Peyer's patch (tissue), 4 donors: ENCODE measurements at regions not wholly inside any gene's neighbourhood (a gene's known extent, or its start where the extent isn't known, plus 50 kb on each side); places are given as distances from the start of the nearest gene placed in this dataset.
"Not testable (repeated sequence)": the region's sequence is repeated elsewhere in the genome, so short reads cannot be mapped to it uniquely, and the experiment has no call there.

Experiments used
- DNase-seq, 3 donors: peaks; one replicate each; pipeline ENCODE4 v3.0.0-alpha.2; 2017 to 2019
- H3K27ac ChIP-seq, 4 donors: fragments of 200-600 bp; sonication (generic); one replicate each; pipeline ENCODE4 v1.5.1; 2016 to 2019
- H3K27me3 ChIP-seq, 2 donors: fragments of 200-600 bp; sonication (generic); one replicate each; pipeline ENCODE4 v1.5.1; 2019
- H3K36me3 ChIP-seq, 3 donors: fragments of 200-600 bp; sonication (generic); one replicate each; pipeline ENCODE4 v1.5.1; 2016 to 2019
- H3K4me1 ChIP-seq, 4 donors: fragments of 200-600 bp; sonication (generic); one replicate each; pipeline ENCODE4 v1.5.1; 2016 to 2019
- H3K4me3 ChIP-seq, 4 donors: fragments of 200-600 bp; sonication (generic); 1 replicate in 3 of 4; 2 replicates in 1 of 4; pipeline ENCODE4 v1.5.1; 2016 to 2019; ENCODE audit warnings: mild to moderate bottlenecking in 1 of 4
- H3K9me3 ChIP-seq, 4 donors: fragments of 200-600 bp; sonication (generic); one replicate each; pipeline ENCODE4 v1.5.1; 2016 to 2019; ENCODE audit warnings: mild to moderate bottlenecking in 1 of 4
- POLR2A ChIP-seq, 2 donors: fragments of 450-650 bp; IDR thresholded peaks; one replicate each; pipeline ENCODE4 v1.5.1; 2017; ENCODE audit warnings: antibody characterized with exemption in 2 of 2, mild to moderate bottlenecking in 2 of 2, moderate library complexity in 2 of 2
- TF ChIP-seq, protein P1 (sequence below), 6 experiments: fragments of 450-650 bp in 4 of 6; fragments of 200-600 bp in 2 of 6; sonication (generic) in 1 of 6; IDR thresholded peaks; one replicate each; pipeline ENCODE4 v1.5.1; 2017 to 2019; ENCODE audit warnings: antibody characterized with exemption in 6 of 6, mild to moderate bottlenecking in 3 of 6, moderate library complexity in 1 of 6

DNA sequence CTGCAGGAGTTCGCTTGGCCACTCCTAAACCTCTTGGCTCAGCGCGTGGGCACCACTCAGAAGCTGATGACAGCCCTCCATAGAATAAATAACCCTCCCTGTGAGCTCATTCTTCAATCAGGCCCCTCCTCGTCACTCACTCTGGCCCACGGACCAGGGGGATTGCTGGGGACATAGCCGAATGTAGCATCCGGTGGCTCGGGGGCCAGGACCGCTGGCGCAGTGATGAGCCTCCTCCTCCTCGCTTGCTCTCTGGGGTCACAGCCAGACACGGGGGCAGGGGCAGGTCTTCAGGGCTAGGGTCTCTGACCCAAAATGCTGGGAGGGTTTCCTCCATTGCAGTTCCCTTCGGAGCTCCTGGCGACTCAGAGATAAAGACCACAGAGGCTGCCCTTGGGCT, 79.9 kb downstream of the TFAP2C start:
- no peak for DNase-seq
- no peak overlapping the region for H3K27ac ChIP-seq
- no peaks in the 10 kb centered on the region for H3K36me3 ChIP-seq
- TF ChIP-seq POLR2A (IDR thresholded peaks at IDR 0.05), result no peak
- TF ChIP-seq, protein P1, sequence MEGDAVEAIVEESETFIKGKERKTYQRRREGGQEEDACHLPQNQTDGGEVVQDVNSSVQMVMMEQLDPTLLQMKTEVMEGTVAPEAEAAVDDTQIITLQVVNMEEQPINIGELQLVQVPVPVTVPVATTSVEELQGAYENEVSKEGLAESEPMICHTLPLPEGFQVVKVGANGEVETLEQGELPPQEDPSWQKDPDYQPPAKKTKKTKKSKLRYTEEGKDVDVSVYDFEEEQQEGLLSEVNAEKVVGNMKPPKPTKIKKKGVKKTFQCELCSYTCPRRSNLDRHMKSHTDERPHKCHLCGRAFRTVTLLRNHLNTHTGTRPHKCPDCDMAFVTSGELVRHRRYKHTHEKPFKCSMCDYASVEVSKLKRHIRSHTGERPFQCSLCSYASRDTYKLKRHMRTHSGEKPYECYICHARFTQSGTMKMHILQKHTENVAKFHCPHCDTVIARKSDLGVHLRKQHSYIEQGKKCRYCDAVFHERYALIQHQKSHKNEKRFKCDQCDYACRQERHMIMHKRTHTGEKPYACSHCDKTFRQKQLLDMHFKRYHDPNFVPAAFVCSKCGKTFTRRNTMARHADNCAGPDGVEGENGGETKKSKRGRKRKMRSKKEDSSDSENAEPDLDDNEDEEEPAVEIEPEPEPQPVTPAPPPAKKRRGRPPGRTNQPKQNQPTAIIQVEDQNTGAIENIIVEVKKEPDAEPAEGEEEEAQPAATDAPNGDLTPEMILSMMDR (IDR thresholded peaks at IDR 0.05), result no peak
- H3K27me3 ChIP-seq, result no peaks in the 10 kb centered on the region
- no peaks in the 10 kb centered on the region for H3K4me1 ChIP-seq
- H3K4me3 ChIP-seq, result no peak overlapping the region
- H3K9me3 ChIP-seq, result no peaks in the 10 kb centered on the region

DNA sequence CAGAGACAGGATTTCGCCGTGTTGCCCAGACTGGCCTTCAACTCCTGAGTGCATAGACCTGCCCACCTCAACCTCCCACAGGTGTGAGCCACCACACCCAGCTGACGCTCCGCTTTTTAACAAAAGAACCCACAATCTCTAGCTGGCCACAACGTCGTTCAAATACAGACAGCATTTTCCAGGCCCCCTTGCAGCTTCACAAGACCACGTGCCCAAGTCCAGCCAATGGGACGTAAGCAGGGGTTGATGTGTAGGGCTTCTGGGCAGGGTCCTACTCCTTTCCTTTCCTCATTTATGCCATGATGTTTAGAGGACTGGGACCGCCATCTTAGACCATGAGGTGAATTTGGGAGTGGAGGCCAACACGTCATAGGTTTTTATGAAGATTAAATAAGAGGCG, 81.0 kb downstream of the TFAP2C start:
- Histone ChIP-seq H3K9me3 (no peaks in the 10 kb centered on the region), H3K4me1 (no peaks in the 10 kb centered on the region), H3K36me3 (no peaks in the 10 kb centered on the region), H3K4me3 (no peak overlapping the region), H3K27me3 (no peaks in the 10 kb centered on the region), H3K27ac (no peak overlapping the region)
- no peak for DNase-seq
- TF ChIP-seq POLR2A (IDR thresholded peaks at IDR 0.05), result no peak
- TF ChIP-seq, protein P1 (IDR thresholded peaks at IDR 0.05), result no peak

DNA sequence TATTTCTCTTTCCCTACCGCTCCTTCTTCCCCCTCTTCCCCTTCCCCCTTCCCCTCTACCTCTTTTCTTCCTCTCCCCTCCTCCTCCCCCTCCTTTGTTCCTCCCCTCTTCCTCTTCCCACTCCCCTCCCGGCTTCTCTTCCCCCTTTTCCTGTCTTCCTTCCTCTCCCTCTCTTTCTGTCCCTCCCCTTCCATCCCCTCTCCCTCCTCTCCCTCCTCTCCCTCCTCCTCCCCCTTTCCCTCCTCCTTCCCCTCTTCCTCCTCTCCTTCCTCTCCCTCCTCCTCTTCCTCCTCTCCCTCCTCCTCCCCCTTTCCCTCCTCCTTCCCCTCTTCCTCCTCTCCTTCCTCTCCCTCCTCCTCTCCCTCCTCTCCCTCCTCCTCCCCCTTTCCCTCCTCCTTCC, 81.5 kb downstream of the TFAP2C start:
- H3K36me3 ChIP-seq, DNase-seq, H3K27ac ChIP-seq, H3K4me1 ChIP-seq, H3K27me3 ChIP-seq, H3K9me3 ChIP-seq, H3K4me3 ChIP-seq: not testable (repeated sequence)

DNA sequence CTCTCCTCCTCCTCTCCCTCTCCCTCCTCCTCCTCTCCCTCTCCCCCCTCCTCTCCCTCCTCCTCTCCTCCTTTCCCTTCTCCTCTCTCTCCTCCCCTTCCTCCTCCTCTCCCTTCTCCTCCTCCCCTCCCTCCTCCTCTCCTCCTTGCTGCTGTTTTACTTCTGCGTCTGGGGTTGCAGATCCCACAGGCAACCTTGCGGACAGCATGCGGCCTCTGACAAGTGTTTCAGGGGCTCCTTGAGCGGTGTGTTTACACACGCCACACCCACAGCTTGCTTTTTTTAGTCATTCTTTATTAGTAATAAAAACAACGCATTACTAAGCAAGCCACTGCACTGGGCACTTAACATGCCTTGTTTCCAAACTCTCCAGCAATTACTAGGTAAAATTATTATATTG, 81.9 kb downstream of the TFAP2C start:
- H3K27me3 ChIP-seq, result no peaks in the 10 kb centered on the region
- H3K27ac ChIP-seq, result no peak overlapping the region
- no peaks in the 10 kb centered on the region for H3K36me3 ChIP-seq
- no peak overlapping the region for H3K4me3 ChIP-seq
- H3K9me3 ChIP-seq, result no peaks in the 10 kb centered on the region
- H3K4me1 ChIP-seq, result no peaks in the 10 kb centered on the region
- no peak for TF ChIP-seq POLR2A (IDR thresholded peaks at IDR 0.05)
- TF ChIP-seq, protein P1 (IDR thresholded peaks at IDR 0.05), result no peak
- no peak for DNase-seq

DNA sequence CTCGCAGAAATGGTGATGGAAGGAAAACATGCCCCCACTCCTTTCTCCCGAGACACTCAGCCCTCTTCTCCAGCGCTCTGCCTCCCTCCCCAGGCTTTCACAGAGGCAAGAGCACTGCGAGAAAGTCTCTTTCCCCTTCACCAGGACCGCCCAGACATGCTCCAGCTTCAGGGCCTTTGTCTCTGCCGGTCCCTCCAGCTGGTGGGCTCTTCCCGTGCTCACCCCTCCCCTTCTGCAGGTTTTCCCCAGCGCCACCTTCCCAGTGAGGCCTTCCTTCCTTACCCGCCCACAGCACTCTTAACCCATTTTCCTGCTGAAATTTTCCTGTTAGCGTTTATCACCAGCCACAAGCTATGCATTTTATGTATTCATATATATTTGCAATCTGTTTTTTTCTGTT, 86.2 kb downstream of the TFAP2C start:
- DNase-seq, result no peak
- TF ChIP-seq POLR2A (IDR thresholded peaks at IDR 0.05), result no peak
- TF ChIP-seq, protein P1 (IDR thresholded peaks at IDR 0.05), result no peak
- H3K27me3 ChIP-seq, result no peaks in the 10 kb centered on the region

DNA sequence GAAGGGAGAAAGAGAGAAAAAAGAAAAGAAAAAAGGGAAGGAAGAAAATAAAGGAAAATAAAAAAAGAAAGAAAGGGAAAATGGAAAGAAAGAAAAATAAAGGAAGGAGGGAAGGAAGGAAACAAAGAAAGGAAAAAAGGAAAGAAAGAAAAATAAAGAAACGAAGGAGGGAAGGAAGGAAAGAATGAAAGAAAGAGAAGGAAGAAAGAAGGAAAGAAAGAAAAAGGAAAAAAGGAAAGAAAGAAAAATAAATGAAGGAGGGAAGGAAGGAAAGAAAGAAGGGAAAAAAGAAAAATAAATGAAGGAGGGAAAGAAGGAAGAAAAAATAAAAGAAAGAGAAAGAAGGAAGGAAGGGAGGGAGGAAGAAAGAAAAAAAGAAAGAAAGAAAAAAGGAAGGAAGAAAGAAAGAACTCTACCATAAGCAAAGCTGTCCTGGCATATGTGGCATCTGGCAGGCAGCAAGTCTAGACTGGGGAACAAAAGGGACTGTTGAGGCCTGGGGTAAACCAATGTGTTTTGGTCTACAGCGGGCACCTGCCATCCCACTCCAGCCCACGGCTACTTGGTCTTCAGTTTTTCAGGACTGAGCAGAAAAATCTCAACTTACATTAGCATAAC, 86.9 kb downstream of the TFAP2C start:
- TF ChIP-seq POLR2A (IDR thresholded peaks at IDR 0.05), result no peak
- TF ChIP-seq, protein P1 (IDR thresholded peaks at IDR 0.05), result no peak
- H3K27me3 ChIP-seq, result no peaks in the 10 kb centered on the region
- no peak for DNase-seq
- no peaks in the 10 kb centered on the region for H3K36me3 ChIP-seq
- no peak overlapping the region for H3K4me3 ChIP-seq
- no peak overlapping the region for H3K27ac ChIP-seq
- H3K4me1 ChIP-seq, result no peaks in the 10 kb centered on the region
- no peaks in the 10 kb centered on the region for H3K9me3 ChIP-seq

More for the DNA sequence above, 86.2 kb downstream of the TFAP2C start:
- Histone ChIP-seq H3K9me3 (no peaks in the 10 kb centered on the region), H3K36me3 (no peaks in the 10 kb centered on the region), H3K27ac (no peak overlapping the region), H3K4me3 (no peak overlapping the region), H3K4me1 (no peaks in the 10 kb centered on the region)
